Stimulated activated memory B cell treated with anti-CD40 and anti-IgM and Interleukin-4, amounts not matched to agents 10 μg/mL and 1 μg/mL and 100 μg/mL, for 72 hours (primary cell): ENCODE measurements at regions not wholly inside any gene's neighbourhood (a gene's known extent, or its start where the extent isn't known, plus 50 kb on each side); places are given as distances from the start of the nearest gene placed in this dataset.
A peak's percentile ranks its signal among the peaks of the same experiment; 100 is the strongest.

Experiments used
- ATAC-seq: fragments of 150-1000 bp; cut with Tn5 transposase; 2 replicates; pipeline ENCODE4 v1.10.0; 2021
- H3K27ac Mint-ChIP-seq: one replicate; pipeline ENCODE4 v1.8.0; 2022; ENCODE audit warnings: mild to moderate bottlenecking, mixed read lengths
- H3K27me3 Mint-ChIP-seq: one replicate; pipeline ENCODE4 v1.8.0; 2022; ENCODE audit warnings: mixed read lengths
- H3K36me3 Mint-ChIP-seq: one replicate; pipeline ENCODE4 v1.8.0; 2022; ENCODE audit warnings: mixed read lengths
- H3K4me1 Mint-ChIP-seq: one replicate; pipeline ENCODE4 v1.8.0; 2022; ENCODE audit warnings: mixed read lengths
- H3K4me3 Mint-ChIP-seq: one replicate; pipeline ENCODE4 v1.8.0; 2022; ENCODE audit warnings: mild to moderate bottlenecking, moderate library complexity, mixed read lengths
- H3K9me3 Mint-ChIP-seq: one replicate; pipeline ENCODE4 v1.8.0; 2022; ENCODE audit warnings: mixed read lengths

GRCh38 chr7:3191548-3191947 is 109.5 kb upstream of the SDK1 start:
- ATAC-seq, result peak; percentile 31
- no peak overlapping the region for H3K27ac Mint-ChIP-seq
- peaks cover 3% of the 10 kb centered on the region for H3K9me3 Mint-ChIP-seq
- no peaks in the 10 kb centered on the region for H3K36me3 Mint-ChIP-seq
- peaks cover 32% of the 10 kb centered on the region for H3K27me3 Mint-ChIP-seq
- no peak overlapping the region for H3K4me3 Mint-ChIP-seq
- peaks cover 8% of the 10 kb centered on the region for H3K4me1 Mint-ChIP-seq

GRCh38 chr7:3192669-3193068 is 108.4 kb upstream of the SDK1 start:
- H3K4me3 Mint-ChIP-seq, result no peak overlapping the region
- H3K27ac Mint-ChIP-seq, result no peak overlapping the region
- ATAC-seq, result no peak
- H3K4me1 Mint-ChIP-seq, result peaks cover 8% of the 10 kb centered on the region
- H3K36me3 Mint-ChIP-seq, result no peaks in the 10 kb centered on the region
- peaks cover 41% of the 10 kb centered on the region for H3K27me3 Mint-ChIP-seq
- peaks cover 3% of the 10 kb centered on the region for H3K9me3 Mint-ChIP-seq

GRCh38 chr7:3193379-3194120 is 107.5 kb upstream of the SDK1 start:
- peaks cover 3% of the 10 kb centered on the region for H3K9me3 Mint-ChIP-seq
- ATAC-seq, result no peak

GRCh38 chr7:3194501-3195141 is 106.4 kb upstream of the SDK1 start:
- peaks cover 3% of the 10 kb centered on the region for H3K9me3 Mint-ChIP-seq
- H3K4me1 Mint-ChIP-seq, result peaks cover 8% of the 10 kb centered on the region
- no peak for ATAC-seq
- H3K27ac Mint-ChIP-seq, result no peak overlapping the region
- no peak overlapping the region for H3K4me3 Mint-ChIP-seq
- H3K36me3 Mint-ChIP-seq, result no peaks in the 10 kb centered on the region
- H3K27me3 Mint-ChIP-seq, result peaks cover 33% of the 10 kb centered on the region

More at GRCh38 chr7:3193379-3194120, 107.5 kb upstream of the SDK1 start:
- Mint-ChIP-seq H3K4me3 (no peak overlapping the region), H3K27ac (no peak overlapping the region), H3K4me1 (peaks cover 8% of the 10 kb centered on the region), H3K36me3 (no peaks in the 10 kb centered on the region), H3K27me3 (peaks cover 41% of the 10 kb centered on the region)

GRCh38 chr7:3195160-3195559 is 105.9 kb upstream of the SDK1 start:
- Mint-ChIP-seq H3K9me3 (peaks cover 3% of the 10 kb centered on the region), H3K4me1 (peaks cover 8% of the 10 kb centered on the region), H3K27me3 (peaks cover 32% of the 10 kb centered on the region), H3K36me3 (no peaks in the 10 kb centered on the region), H3K27ac (no peak overlapping the region), H3K4me3 (no peak overlapping the region)
- ATAC-seq, result no peak

GRCh38 chr7:3196629-3197400 is 104.2 kb upstream of the SDK1 start:
- Mint-ChIP-seq H3K4me3 (no peak overlapping the region), H3K4me1 (peaks cover under 1% of the 10 kb centered on the region), H3K27ac (no peak overlapping the region), H3K9me3 (peaks cover 3% of the 10 kb centered on the region), H3K36me3 (no peaks in the 10 kb centered on the region), H3K27me3 (peaks cover 37% of the 10 kb centered on the region)
- ATAC-seq, result no peak

- peaks cover 37% of the 10 kb centered on the region for H3K27me3 Mint-ChIP-seq
- no peak overlapping the region for H3K27ac Mint-ChIP-seq
- no peak overlapping the region for H3K4me3 Mint-ChIP-seq
- ATAC-seq, result no peak
- no peaks in the 10 kb centered on the region for H3K36me3 Mint-ChIP-seq
- H3K4me1 Mint-ChIP-seq, result peaks cover 6% of the 10 kb centered on the region
- peaks cover 3% of the 10 kb centered on the region for H3K9me3 Mint-ChIP-seq
These were observed 103.4 kb upstream of the SDK1 start for GRCh38 chr7:3197567-3198213.

GRCh38 chr7:3198316-3198715 is 102.7 kb upstream of the SDK1 start:
- Mint-ChIP-seq H3K27ac (no peak overlapping the region), H3K27me3 (peaks cover 37% of the 10 kb centered on the region), H3K4me3 (no peak overlapping the region), H3K36me3 (no peaks in the 10 kb centered on the region), H3K9me3 (peaks cover 3% of the 10 kb centered on the region), H3K4me1 (peaks cover 6% of the 10 kb centered on the region)
- ATAC-seq, result no peak

GRCh38 chr7:3200504-3200903 is 100.5 kb upstream of the SDK1 start:
- no peak overlapping the region for H3K27ac Mint-ChIP-seq
- no peak for ATAC-seq

GRCh38 chr7:3201306-3201705 is 99.7 kb upstream of the SDK1 start:
- Mint-ChIP-seq H3K4me1 (peaks cover 6% of the 10 kb centered on the region), H3K27ac (no peak overlapping the region), H3K27me3 (peaks cover 30% of the 10 kb centered on the region), H3K36me3 (no peaks in the 10 kb centered on the region), H3K9me3 (no peaks in the 10 kb centered on the region), H3K4me3 (no peak overlapping the region)
- ATAC-seq, result no peak

More at GRCh38 chr7:3200504-3200903, 100.5 kb upstream of the SDK1 start:
- Mint-ChIP-seq H3K36me3 (no peaks in the 10 kb centered on the region), H3K9me3 (no peaks in the 10 kb centered on the region), H3K4me3 (no peak overlapping the region), H3K27me3 (peaks cover 34% of the 10 kb centered on the region), H3K4me1 (peaks cover 6% of the 10 kb centered on the region)

GRCh38 chr7:3201937-3202710 is 98.9 kb upstream of the SDK1 start:
- Mint-ChIP-seq H3K4me3 (no peak overlapping the region), H3K36me3 (no peaks in the 10 kb centered on the region), H3K27me3 (peaks cover 22% of the 10 kb centered on the region), H3K27ac (no peak overlapping the region), H3K9me3 (no peaks in the 10 kb centered on the region), H3K4me1 (peaks cover 6% of the 10 kb centered on the region)
- ATAC-seq, result no peak

GRCh38 chr7:3204526-3204925 is 96.5 kb upstream of the SDK1 start:
- Mint-ChIP-seq H3K4me1 (peaks cover 6% of the 10 kb centered on the region), H3K36me3 (no peaks in the 10 kb centered on the region), H3K27ac (no peak overlapping the region), H3K4me3 (no peak overlapping the region), H3K27me3 (peaks cover 19% of the 10 kb centered on the region), H3K9me3 (peaks cover 3% of the 10 kb centered on the region)
- ATAC-seq, result no peak

GRCh38 chr7:3206101-3206500 is 95.0 kb upstream of the SDK1 start:
- Mint-ChIP-seq H3K4me1 (peaks cover 6% of the 10 kb centered on the region), H3K27ac (no peak overlapping the region), H3K36me3 (no peaks in the 10 kb centered on the region), H3K9me3 (peaks cover 3% of the 10 kb centered on the region), H3K4me3 (no peak overlapping the region), H3K27me3 (peaks cover 15% of the 10 kb centered on the region)
- ATAC-seq, result no peak

- Mint-ChIP-seq H3K27me3 (peaks cover 13% of the 10 kb centered on the region), H3K9me3 (peaks cover 3% of the 10 kb centered on the region), H3K4me1 (peaks cover 6% of the 10 kb centered on the region), H3K36me3 (no peaks in the 10 kb centered on the region), H3K4me3 (no peak overlapping the region), H3K27ac (no peak overlapping the region)
- no peak for ATAC-seq
These were observed 94.3 kb upstream of the SDK1 start for GRCh38 chr7:3206771-3207191.
